Peyer's patch (tissue), 4 donors: ENCODE measurements at regions not wholly inside any gene's neighbourhood (a gene's known extent, or its start where the extent isn't known, plus 50 kb on each side); places are given as distances from the start of the nearest gene placed in this dataset.

Experiments used
- POLR2A ChIP-seq, 2 donors: fragments of 450-650 bp; IDR thresholded peaks; one replicate each; pipeline ENCODE4 v1.5.1; 2017; ENCODE audit warnings: antibody characterized with exemption in 2 of 2, mild to moderate bottlenecking in 2 of 2, moderate library complexity in 2 of 2
- TF ChIP-seq, protein P1 (sequence below), 6 experiments: fragments of 450-650 bp in 4 of 6; fragments of 200-600 bp in 2 of 6; sonication (generic) in 1 of 6; IDR thresholded peaks; one replicate each; pipeline ENCODE4 v1.5.1; 2017 to 2019; ENCODE audit warnings: antibody characterized with exemption in 6 of 6, mild to moderate bottlenecking in 3 of 6, moderate library complexity in 1 of 6

GRCh38 chr14:104329793-104330192 is 191.4 kb downstream of the KIF26A start:
- TF ChIP-seq, protein P1, sequence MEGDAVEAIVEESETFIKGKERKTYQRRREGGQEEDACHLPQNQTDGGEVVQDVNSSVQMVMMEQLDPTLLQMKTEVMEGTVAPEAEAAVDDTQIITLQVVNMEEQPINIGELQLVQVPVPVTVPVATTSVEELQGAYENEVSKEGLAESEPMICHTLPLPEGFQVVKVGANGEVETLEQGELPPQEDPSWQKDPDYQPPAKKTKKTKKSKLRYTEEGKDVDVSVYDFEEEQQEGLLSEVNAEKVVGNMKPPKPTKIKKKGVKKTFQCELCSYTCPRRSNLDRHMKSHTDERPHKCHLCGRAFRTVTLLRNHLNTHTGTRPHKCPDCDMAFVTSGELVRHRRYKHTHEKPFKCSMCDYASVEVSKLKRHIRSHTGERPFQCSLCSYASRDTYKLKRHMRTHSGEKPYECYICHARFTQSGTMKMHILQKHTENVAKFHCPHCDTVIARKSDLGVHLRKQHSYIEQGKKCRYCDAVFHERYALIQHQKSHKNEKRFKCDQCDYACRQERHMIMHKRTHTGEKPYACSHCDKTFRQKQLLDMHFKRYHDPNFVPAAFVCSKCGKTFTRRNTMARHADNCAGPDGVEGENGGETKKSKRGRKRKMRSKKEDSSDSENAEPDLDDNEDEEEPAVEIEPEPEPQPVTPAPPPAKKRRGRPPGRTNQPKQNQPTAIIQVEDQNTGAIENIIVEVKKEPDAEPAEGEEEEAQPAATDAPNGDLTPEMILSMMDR (IDR thresholded peaks at IDR 0.05): no peak
- TF ChIP-seq POLR2A (IDR thresholded peaks at IDR 0.05): no peak
